ENCODE measurements at regions not wholly inside any gene's neighbourhood (a gene's known extent, or its start where the extent isn't known, plus 50 kb on each side); places are given as distances from the start of the nearest gene placed in this dataset.

- Histone ChIP-seq H3K4me3 (no peak overlapping the region), H3K36me3 (ENCODE audit: control insufficient read depth in 2 of 2, insufficient read depth in 2 of 2, low read length in 1 of 2) (no peaks in the 10 kb centered on the region), H3K4me2 (ENCODE audit: control insufficient read depth, insufficient read depth) (no peak overlapping the region), H3K9me3 (replicated peaks; ENCODE audit: control insufficient read depth, insufficient read depth, low read length) (no peaks in the 10 kb centered on the region), H2AFZ (ENCODE audit: control insufficient read depth, low read depth, low read length) (no peak overlapping the region), H3K27me3 (replicated peaks in 1 of 2; ENCODE audit: control insufficient read depth in 2 of 2, insufficient read depth in 2 of 2, low read length in 1 of 2) (no peaks in the 10 kb centered on the region), H3K79me2 (ENCODE audit: control insufficient read depth, insufficient read depth, low read length) (no peaks in the 10 kb centered on the region), H4K20me1 (ENCODE audit: control insufficient read depth, insufficient read depth) (no peaks in the 10 kb centered on the region), H3K27ac (ENCODE audit: control insufficient read depth, insufficient read depth) (no peak overlapping the region), H3K9ac (ENCODE audit: control insufficient read depth, insufficient read depth, low read length) (no peak overlapping the region), H3K4me1 (ENCODE audit: control insufficient read depth, insufficient read depth, low read length) (no peaks in the 10 kb centered on the region)
- SMC1A ChIA-PET (ENCODE audit: uncharacterized antibody, unreplicated experiment) = no interaction called here
- TF ChIP-seq ZBTB33 (IDR thresholded peaks at IDR 0.05) (no peak), ZNF687 (IDR thresholded peaks at IDR 0.05) (no peak), SPI1 (IDR thresholded peaks at IDR 0.05; ENCODE audit: borderline replicate concordance, insufficient read depth, low read depth, low read length) (no peak), E2F8 (IDR thresholded peaks at IDR 0.05; ENCODE audit: low read depth, partially characterized antibody) (no peak), STAT1 (conservative IDR thresholded peaks at IDR 0.05) (no peak), NRF1 (conservative IDR thresholded peaks at IDR 0.05; ENCODE audit: low read depth, low read length) (no peak), E2F4 (IDR thresholded peaks at IDR 0.05; ENCODE audit: low read depth, low read length) (no peak), TARDBP (IDR thresholded peaks at IDR 0.05; ENCODE audit: borderline replicate concordance) (no peak)
- in situ Hi-C loops (cut with MboI) (no loop called here), intact Hi-C loops (cut with micrococcal nuclease; ENCODE audit: unreplicated experiment) (no loop called here)
- BruUV-seq (replicated peaks) = no TSS peak
- POLR2A ChIA-PET = no interaction called here
- no peak for DNase-seq (ENCODE audit: low read depth, low spot score)
- FAIRE-seq = no peak
- CTCF ChIA-PET = interaction anchor here (1.0 to 2.5 kb wide), 2 partner anchors 11 to 14 kb away, joined by 3 to 7 read pairs; no protein-coding TSS in a partner anchor
- RAD21 ChIA-PET (ENCODE audit: unreplicated experiment) = no interaction called here
- no peak for ATAC-seq
- WGBS (ENCODE audit: insufficient coverage, insufficient replicate concordance, low lambda C conversion rate, missing lambda C conversion rate) = 0% methylated on average over 1 of the region's 1 CpG
Measured at GRCh38 chr18:27763936-27764335, 413.0 kb downstream of the CDH2 start.

All from GM12878 (cell line).